Stomach (tissue), 4 donors: ENCODE measurements at regions not wholly inside any gene's neighbourhood (a gene's known extent, or its start where the extent isn't known, plus 50 kb on each side); places are given as distances from the start of the nearest gene placed in this dataset.

Experiments used
- EP300 ChIP-seq: sonication (generic); formaldehyde crosslinking; IDR thresholded peaks from one replicate; pipeline ENCODE4 v1.6.1; 2017; ENCODE audit warnings: antibody characterized with exemption
- POLR2A ChIP-seq, 4 donors: fragments of 450-650 bp; IDR thresholded peaks; one replicate each; pipeline ENCODE4 v1.6.1; 2016; ENCODE audit warnings: antibody characterized with exemption in 4 of 4, control low read depth in 2 of 4, mild to moderate bottlenecking in 1 of 4, moderate library complexity in 1 of 4
- POLR2AphosphoS5 ChIP-seq, 3 donors: sonication (generic); formaldehyde crosslinking; IDR thresholded peaks; one replicate each; pipeline ENCODE4 v1.6.1; 2016; ENCODE audit warnings: antibody characterized with exemption in 3 of 3
- TF ChIP-seq, protein P1 (sequence below), 7 experiments: fragments of 450-650 bp in 4 of 7; fragments of 200-600 bp in 3 of 7; sonication (generic) in 3 of 7; IDR thresholded peaks; one replicate each; pipeline ENCODE4 v1.5.1; 2016 to 2019; ENCODE audit warnings: antibody characterized with exemption in 7 of 7, control low read depth in 2 of 7, mild to moderate bottlenecking in 1 of 7

DNA sequence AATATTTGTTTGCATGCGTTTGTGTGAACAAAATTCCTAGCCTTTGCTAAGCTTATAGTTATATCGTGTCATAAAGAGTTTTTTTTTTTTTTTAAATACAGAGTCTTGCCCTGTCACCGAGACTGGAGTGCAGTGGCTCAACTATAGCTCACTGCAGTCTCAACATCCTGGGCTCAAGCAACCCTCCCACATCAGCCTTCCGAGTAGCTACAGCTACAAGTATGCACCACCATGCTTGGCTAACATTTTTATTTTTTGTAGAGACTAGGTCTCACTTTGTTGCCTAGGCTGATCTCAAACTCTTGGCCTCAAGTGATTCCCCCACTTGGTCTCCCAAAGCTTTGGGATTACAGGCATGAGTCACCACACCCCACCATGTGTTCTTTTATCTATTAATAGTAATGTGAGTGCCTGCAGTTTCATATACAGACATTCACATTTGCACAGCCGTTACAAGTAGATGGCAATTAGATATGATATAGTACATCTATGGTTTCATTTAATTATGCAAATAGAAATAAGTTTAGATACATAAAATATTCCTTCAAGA, 848.6 kb downstream of the PDCD6IP start:
- TF ChIP-seq, protein P1, sequence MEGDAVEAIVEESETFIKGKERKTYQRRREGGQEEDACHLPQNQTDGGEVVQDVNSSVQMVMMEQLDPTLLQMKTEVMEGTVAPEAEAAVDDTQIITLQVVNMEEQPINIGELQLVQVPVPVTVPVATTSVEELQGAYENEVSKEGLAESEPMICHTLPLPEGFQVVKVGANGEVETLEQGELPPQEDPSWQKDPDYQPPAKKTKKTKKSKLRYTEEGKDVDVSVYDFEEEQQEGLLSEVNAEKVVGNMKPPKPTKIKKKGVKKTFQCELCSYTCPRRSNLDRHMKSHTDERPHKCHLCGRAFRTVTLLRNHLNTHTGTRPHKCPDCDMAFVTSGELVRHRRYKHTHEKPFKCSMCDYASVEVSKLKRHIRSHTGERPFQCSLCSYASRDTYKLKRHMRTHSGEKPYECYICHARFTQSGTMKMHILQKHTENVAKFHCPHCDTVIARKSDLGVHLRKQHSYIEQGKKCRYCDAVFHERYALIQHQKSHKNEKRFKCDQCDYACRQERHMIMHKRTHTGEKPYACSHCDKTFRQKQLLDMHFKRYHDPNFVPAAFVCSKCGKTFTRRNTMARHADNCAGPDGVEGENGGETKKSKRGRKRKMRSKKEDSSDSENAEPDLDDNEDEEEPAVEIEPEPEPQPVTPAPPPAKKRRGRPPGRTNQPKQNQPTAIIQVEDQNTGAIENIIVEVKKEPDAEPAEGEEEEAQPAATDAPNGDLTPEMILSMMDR (IDR thresholded peaks at IDR 0.05), result no peak
- TF ChIP-seq EP300 (no peak), POLR2A (IDR thresholded peaks at IDR 0.05) (no peak), POLR2AphosphoS5 (IDR thresholded peaks at IDR 0.05) (no peak)
